ENCODE measurements at regions not wholly inside any gene's neighbourhood (a gene's known extent, or its start where the extent isn't known, plus 50 kb on each side); places are given as distances from the start of the nearest gene placed in this dataset.

DNA sequence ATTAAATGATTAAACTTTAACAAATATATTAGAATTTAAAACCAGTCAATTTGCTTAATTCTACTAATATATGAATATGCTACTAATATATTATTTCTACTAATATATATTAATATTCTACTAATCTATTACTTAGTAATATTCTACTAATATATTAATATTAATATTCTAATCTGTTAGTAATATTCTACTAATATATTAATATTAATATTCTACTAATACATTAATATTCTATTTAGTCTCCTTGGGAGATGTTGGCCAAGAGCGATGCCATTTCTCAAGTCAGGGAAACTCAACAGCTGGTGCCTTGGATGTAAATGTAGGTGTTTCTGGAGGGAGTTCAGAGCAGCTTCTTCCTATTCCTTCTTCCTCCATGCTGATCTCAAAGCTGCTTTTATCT lies 259.2 kb upstream of the TMTC4 start:
- DNase-seq = no peak

DNA sequence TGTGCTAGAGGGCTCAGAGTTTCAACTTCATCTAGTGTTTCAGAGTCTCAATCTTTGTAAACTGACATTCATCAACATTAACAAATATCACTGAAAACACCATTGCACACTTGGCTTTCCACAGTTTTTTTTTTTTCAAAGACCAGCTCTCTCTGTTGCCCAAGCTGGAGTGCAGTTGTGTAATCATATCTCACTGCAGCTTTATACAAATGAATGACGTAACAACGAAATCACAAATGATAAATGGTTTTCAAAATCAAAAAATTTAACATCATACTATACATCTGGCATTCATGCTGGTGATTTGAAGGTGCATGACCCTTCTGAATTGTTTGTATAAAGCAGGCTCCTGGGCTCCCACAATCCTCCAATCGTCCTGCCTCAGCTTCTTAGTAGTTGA lies 248.0 kb upstream of the TMTC4 start:
- no peak for DNase-seq

- no peak for DNase-seq
These were observed 246.5 kb upstream of the TMTC4 start for GRCh38 chr13:100921139-100921538.

GRCh38 chr13:100917011-100917410 lies 242.4 kb upstream of the TMTC4 start:
- no peak for DNase-seq

DNA sequence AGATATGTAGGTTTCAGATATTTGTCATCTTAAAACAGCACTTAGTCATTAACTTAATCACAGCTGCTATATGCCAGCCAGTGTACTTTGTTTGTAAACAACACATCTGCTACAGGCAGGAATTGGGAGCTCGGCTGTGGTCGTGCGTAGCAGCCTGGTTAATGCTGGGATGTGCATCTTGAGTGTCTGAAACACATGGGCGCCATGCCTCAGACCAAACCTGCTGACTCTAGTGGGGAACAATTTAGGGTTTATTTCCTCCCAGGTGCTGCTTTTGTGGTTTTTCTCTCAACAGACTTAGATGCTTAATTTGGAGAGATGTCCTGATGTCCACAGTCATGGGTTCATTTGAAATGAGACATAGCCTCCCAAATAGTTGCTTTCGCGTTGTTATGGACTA lies 238.5 kb upstream of the TMTC4 start:
- no peak for DNase-seq

DNA sequence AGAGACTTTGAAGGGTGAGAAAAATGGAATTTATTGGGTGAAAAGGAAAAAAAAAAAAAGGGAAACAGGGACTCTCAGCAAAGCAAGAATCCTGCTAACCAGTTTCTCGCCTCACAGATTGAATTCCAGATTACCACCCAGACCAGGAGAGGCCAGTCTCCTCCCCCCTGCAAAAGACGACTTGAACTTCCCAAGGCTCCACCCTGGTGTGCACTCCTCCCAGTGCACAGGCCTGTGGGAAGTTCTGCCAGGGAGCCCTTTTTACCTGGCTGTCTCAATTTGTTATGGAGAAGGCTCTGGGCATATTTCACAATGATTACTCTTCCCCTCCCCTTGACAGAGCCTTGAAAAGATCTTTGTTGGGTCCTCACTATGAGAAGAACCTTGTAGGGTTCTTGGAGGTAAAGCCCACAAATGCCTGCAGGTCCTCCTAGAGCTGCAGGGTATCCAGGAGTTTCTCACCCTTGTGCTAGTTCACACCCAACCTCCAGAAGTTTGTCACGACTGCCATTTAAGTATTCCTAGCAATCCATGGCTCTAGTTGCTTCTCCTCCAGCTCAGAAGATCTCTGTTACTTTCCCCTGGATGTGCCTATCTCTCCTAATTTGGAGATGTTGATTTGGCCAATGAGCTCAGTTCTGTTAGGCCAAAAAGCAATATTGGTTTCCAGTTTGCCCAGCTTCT lies 229.8 kb upstream of the TMTC4 start:
- DNase-seq = no peak

DNA sequence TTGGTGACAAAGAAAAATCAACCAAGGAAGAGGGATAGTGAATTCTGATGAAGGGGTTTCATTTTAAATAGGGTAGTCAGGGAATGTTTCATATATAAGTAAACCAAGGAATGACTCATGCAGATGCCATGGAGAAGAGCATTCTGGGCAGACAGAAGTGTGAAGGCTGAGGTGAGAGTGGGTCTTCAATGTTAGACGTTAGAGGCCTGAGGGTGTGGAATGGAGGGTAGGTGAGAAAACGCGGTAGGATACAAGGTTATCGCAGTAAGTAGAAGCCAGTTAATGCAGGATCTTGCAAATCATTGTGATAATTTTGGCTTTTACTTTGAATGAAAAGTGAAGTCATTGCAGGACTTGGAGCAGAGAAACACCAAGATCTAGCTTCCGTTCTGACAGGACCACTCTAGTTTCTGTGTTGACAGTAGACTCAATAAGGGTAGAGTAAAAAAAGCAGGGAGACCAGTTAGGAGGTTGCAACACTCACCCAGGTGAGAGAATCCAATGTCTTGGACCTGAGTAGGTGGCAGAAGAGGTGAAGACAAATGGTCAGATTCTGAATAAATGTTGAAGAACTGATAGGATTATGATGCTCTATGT lies 225.2 kb upstream of the TMTC4 start:
- DNase-seq = no peak

GRCh38 chr13:100898431-100898830 lies 223.8 kb upstream of the TMTC4 start:
- no peak for DNase-seq

DNA sequence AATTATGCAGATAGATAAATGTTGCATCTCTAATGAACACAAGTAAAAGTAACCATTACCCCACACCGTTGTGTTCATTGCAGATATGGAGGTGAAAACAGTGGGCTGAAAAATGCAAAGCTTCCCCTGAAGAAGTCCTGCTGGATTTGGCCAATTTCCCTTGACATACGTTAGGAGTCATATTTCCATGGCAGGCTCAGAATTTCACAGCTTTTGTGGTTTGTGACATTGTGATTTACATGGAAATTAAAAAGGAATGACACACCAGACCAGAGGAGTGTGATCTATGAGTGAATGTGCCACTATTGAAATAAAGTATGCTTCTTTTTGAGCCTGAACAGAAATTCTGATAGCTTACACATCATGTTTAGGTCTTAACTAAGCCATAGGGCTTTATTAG lies 221.1 kb upstream of the TMTC4 start:
- DNase-seq = no peak

- no peak for DNase-seq
These were observed 218.4 kb upstream of the TMTC4 start for GRCh38 chr13:100892981-100893380.

- DNase-seq = no peak
These were observed 216.1 kb upstream of the TMTC4 start for GRCh38 chr13:100890645-100891044.

GRCh38 chr13:100887729-100888151 lies 213.1 kb upstream of the TMTC4 start:
- DNase-seq = no peak

DNA sequence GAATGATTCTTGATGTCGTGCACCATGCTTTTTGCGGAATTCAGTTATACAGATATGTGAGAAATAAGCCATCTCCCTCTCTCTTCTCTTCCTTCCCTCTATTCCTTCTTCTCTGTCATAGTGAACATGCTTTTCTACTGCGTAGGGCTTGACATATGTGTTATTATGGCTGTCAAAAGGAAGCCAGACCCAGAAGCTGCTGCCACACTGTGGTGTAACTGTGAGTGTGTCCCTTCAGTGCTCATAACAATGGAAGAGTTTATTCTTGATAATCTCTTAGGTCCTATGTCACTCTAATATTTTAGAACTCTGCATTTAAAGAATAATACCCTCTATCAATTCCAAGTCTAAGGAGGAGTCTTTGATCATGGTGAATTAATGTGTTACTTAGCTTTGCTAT lies 208.9 kb upstream of the TMTC4 start:
- DNase-seq = no peak

DNA sequence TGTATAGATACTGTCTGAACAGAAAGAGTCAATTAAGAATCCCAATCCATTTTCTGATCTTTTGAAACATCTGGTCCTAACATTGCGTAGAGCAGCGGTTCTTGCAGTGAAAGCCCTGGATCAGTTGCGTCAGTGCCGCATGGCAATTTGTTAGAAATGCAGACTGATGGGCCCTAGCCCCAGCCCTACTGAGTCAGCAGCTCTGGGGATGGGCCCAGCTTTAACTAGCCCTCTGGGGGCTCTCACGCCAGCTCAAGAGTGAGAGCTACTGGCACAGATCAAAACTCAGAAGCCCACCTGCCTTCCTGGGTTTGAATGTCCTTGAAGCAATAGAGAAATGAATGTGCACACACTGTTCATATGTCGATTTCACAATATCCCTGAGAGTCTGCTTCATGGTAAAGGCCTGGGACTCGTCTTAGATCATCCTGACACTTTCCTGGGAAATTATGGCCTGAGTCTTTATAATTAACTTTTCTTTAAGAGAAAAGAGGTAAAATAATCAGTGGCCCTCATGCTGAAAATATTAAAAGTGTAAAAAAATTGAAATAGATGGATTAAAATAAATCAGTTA lies 206.8 kb upstream of the TMTC4 start:
- no peak for DNase-seq

- DNase-seq = no peak
These were observed 205.6 kb upstream of the TMTC4 start for GRCh38 chr13:100880166-100880565.

- no peak for DNase-seq
These were observed 204.7 kb upstream of the TMTC4 start for GRCh38 chr13:100879255-100879654.

DNA sequence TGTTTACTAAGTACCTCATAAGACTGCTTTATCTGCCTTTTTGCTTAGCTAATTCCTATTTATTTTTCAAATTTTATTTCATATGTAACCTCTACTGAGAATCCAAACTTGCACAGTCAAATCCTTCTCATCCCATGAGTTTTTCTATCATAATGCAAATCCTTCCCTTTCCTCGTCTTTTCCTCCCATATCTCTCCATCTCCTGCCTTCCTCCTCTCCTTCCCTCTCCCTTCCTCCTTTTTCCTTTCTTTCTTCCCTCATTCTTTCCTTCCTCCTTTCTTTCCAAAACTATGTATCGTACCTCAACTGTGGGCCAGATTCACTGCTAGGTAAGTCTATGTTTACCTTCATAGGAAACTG lies 201.4 kb upstream of the TMTC4 start:
- no peak for DNase-seq

DNA sequence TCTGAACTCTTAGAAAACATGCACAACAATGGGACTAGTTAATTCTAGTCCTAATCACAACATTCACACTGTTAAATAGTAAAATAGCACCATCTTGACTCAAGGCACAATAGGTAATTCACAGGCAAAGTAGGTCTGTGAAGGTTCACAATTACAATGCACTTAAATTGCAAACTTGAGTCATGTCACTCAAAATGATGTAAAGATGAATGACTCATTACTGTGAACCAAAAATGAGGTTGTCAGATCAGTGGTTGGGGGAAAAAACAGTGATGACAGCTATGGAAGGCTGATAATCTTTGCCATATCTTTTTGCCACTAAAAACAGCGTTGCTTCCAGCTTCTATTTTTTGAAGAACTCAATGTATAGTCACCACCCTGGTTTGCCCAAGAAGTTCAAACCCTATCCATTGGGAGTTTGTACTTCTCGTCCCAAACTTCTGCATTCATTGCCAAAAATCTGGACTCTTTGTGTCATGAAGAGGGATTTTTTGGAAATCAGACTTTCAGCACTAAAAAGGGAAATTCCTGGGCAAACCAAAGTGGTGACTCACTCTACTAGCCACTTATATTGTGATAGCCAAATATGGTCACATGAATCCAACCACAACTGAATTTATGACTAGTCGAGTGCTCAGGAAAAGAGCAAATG lies 200.9 kb upstream of the TMTC4 start:
- DNase-seq = peak; percentile 10

DNA sequence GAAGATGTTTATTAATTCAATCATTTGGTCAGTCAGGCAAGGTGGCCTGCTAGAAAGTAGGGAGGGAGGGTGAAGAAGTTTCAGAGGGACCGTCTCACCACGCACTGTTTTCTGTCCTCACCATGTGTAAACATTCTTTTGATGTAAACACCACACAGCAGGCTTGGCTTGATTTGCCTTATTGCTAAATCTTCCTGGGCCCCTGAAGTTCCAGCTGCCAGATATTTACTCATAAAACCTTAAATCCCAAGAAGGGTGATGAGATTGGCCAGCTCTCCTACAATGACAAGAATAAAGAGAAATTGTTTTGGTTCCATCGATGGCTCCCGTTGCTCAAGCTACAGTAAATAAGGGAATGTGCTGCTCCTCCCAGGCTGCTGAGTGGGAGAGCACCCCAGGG lies 198.2 kb upstream of the TMTC4 start:
- no peak for DNase-seq

DNA sequence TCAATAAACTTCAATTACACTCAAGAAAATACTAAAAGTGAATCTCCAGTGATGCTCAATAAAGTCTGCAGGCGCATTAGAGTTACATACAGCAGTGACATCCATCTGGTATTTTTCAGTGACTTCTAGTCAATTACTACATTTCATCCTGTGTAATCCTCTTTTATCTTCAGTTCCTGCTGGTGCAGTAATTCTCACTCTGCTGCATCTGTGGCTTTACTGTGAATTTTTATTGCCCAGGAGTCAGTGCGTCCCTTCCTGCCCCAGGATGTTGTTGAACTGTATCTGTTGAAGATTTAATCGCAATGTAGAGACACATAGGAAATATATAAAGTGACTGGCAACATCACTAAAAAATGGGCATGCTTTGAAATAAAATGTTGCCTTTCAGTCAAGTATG lies 196.3 kb upstream of the TMTC4 start:
- no peak for DNase-seq

- DNase-seq = no peak
These were observed 186.3 kb upstream of the TMTC4 start for GRCh38 chr13:100860866-100861265.

GRCh38 chr13:100859861-100860260 lies 185.3 kb upstream of the TMTC4 start:
- DNase-seq = no peak

GRCh38 chr13:100855151-100855550 lies 180.6 kb upstream of the TMTC4 start:
- no peak for DNase-seq

- DNase-seq = no peak
These were observed 179.4 kb upstream of the TMTC4 start for GRCh38 chr13:100854006-100854405.

All from hematopoietic multipotent progenitor cell treated with erythropoietin and hydrocortisone succinate and interleukin-3 and kit ligand, for 4 days (in vitro differentiated cells).